K562 (cell line): ENCODE measurements at regions not wholly inside any gene's neighbourhood (a gene's known extent, or its start where the extent isn't known, plus 50 kb on each side); places are given as distances from the start of the nearest gene placed in this dataset.

Experiments used
- ATAC-seq: fragments of 200-7000 bp; cut with Tn5 transposase; 3 replicates; pipeline ENCODE4 v1.9.1; 2020; ENCODE audit warnings: moderate library complexity
- BruUV-seq: library from RNA; stranded (reverse); fragments of 400-500 nt; replicated peaks from 2 replicates; lab custom pipeline; 2021; lab: Mats Ljungman, UMichigan
- CTCF ChIA-PET: fragments of 300-600 bp; formaldehyde crosslinking; extraction: SDS; loops from one replicate; lab custom pipeline; 2021; ENCODE audit warnings: low intra/inter-chr PET ratio; lab: Yijun Ruan, JAX
- POLR2A ChIA-PET: fragments of 300-600, 350-650 bp; sonication (Branson Sonifier 250); formaldehyde crosslinking; extraction: SDS; loops from one replicate; lab custom pipeline; 2021; ENCODE audit warnings: antibody characterized with exemption, inconsistent platforms; lab: Yijun Ruan, JAX
- DNase-seq, 4 experiments: peaks; one replicate each; pipeline versions ENCODE4 v3.0.0 to v3.0.0-alpha.2; 2011 to 2018; ENCODE audit warnings: low spot score in 3 of 4, mixed read lengths in 3 of 4; ENCODE audit errors: extremely low read depth in 1 of 4
- FAIRE-seq: peaks from 2 replicates; lab custom pipeline; 2011; peaks lifted over from hg19 to GRCh38; lab: Jason Lieb, UNC
- H2AFZ ChIP-seq: 2 replicates; pipeline ENCODE4 v1.6.0; 2011; ENCODE audit warnings: low read depth, low read length, control low read depth, inconsistent platforms
- H3K27ac ChIP-seq: fragments of 200-600 bp; 3 replicates; pipeline ENCODE4 v1.8.0; 2011; ENCODE audit warnings: low read depth, mild to moderate bottlenecking, control low read depth, inconsistent platforms, low read length, moderate library complexity, mixed read lengths; ENCODE audit errors: extremely low read depth
- H3K27me3 ChIP-seq, 2 experiments: fragments of 300-600 bp in 1 of 2; 2 replicates in 1 of 2; 3 replicates in 1 of 2; pipeline versions ENCODE4 v1.6.0 to v1.8.0; 2011; ENCODE audit warnings: inconsistent platforms in 2 of 2, low read length in 2 of 2, mild to moderate bottlenecking in 1 of 2, mixed read lengths in 1 of 2, moderate library complexity in 1 of 2; ENCODE audit not compliant: control insufficient read depth in 2 of 2, insufficient read depth in 2 of 2
- H3K36me3 ChIP-seq: fragments of 300-600 bp; 3 replicates; pipeline ENCODE4 v1.8.0; 2011; ENCODE audit warnings: mild to moderate bottlenecking, low read length, inconsistent platforms; ENCODE audit not compliant: control insufficient read depth, insufficient read depth
- H3K4me1 ChIP-seq, 2 experiments: fragments of 200-600 bp in 1 of 2; replicated peaks in 1 of 2; 2 replicates in 1 of 2; 3 replicates in 1 of 2; pipeline versions ENCODE4 v1.5.1 to v1.8.0; 2011; ENCODE audit warnings: inconsistent platforms in 2 of 2, low read length in 2 of 2, mild to moderate bottlenecking in 1 of 2, mixed read lengths in 1 of 2, moderate library complexity in 1 of 2; ENCODE audit not compliant: control insufficient read depth in 2 of 2, insufficient read depth in 2 of 2
- H3K4me2 ChIP-seq: 2 replicates; pipeline ENCODE4 v1.6.1; 2011; ENCODE audit warnings: low read length, control low read depth, inconsistent platforms, mixed read lengths; ENCODE audit not compliant: insufficient read depth
- H3K4me3 ChIP-seq: fragments of 200-600 bp; sonication (generic), shearing (Covaris generic); 2 replicates; pipeline ENCODE4 v1.5.1; 2016; ENCODE audit warnings: control low read depth, inconsistent platforms
- H3K79me2 ChIP-seq: fragments of 200-600 bp; 3 replicates; pipeline ENCODE4 v1.8.0; 2011; ENCODE audit warnings: low read length, inconsistent platforms; ENCODE audit not compliant: control insufficient read depth, insufficient read depth
- H3K9ac ChIP-seq, 2 experiments: 2 replicates each; pipeline versions ENCODE4 v1.6.0 to v1.6.1; 2011; ENCODE audit warnings: low read depth in 2 of 2, low read length in 2 of 2, control low read depth in 1 of 2, inconsistent platforms in 1 of 2, mild to moderate bottlenecking in 1 of 2, mixed read lengths in 1 of 2; ENCODE audit not compliant: insufficient read depth in 1 of 2
- H3K9me1 ChIP-seq: one replicate; pipeline ENCODE4 v1.6.0; 2011; ENCODE audit warnings: inconsistent platforms, mild to moderate bottlenecking, low read length, moderate library complexity; ENCODE audit not compliant: control insufficient read depth, insufficient read depth
- H3K9me3 ChIP-seq: replicated peaks from 2 replicates; pipeline ENCODE4 v1.5.1; 2011; ENCODE audit warnings: low read depth, low read length, inconsistent platforms; ENCODE audit not compliant: control insufficient read depth, insufficient read depth
- H4K20me1 ChIP-seq: replicated peaks from 2 replicates; pipeline ENCODE4 v1.6.1; 2011; ENCODE audit warnings: low read length, inconsistent platforms, mixed read lengths; ENCODE audit not compliant: control insufficient read depth, insufficient read depth
- CXXC5 ChIP-seq: fragments of 250-450 bp; sonication (Bioruptor Pico); IDR thresholded peaks from 2 replicates; pipeline ENCODE4 v1.8.0; 2022; ENCODE audit warnings: inconsistent platforms, mild to moderate bottlenecking, moderate library complexity
- DMBX1 ChIP-seq: fragments of 250-450 bp; sonication (Bioruptor Pico); IDR thresholded peaks from 2 replicates; pipeline ENCODE4 v1.8.0; 2022; ENCODE audit warnings: inconsistent platforms, mild to moderate bottlenecking, moderate library complexity, borderline replicate concordance
- HDAC8 ChIP-seq: fragments of 450-650 bp; IDR thresholded peaks from 2 replicates; pipeline ENCODE4 v1.6.1; 2016; ENCODE audit warnings: mild to moderate bottlenecking, missing genetic modification characterization, moderate library complexity, missing compliant biosample characterization
- NELFE ChIP-seq: IDR thresholded peaks from 2 replicates; pipeline ENCODE4 v1.6.1; 2011; ENCODE audit warnings: mild to moderate bottlenecking; ENCODE audit not compliant: insufficient read depth, insufficient read length
- PHF8 ChIP-seq: fragments of 200-600 bp; sonication (generic); IDR thresholded peaks from 2 replicates; pipeline ENCODE4 v1.6.1; 2012; ENCODE audit warnings: mixed run types, mild to moderate bottlenecking, inconsistent platforms, low read length, moderate library complexity, borderline replicate concordance
- RUNX1 ChIP-seq: sonication (generic); IDR thresholded peaks from 2 replicates; pipeline ENCODE4 v1.6.1; 2016; ENCODE audit warnings: antibody characterized with exemption, low read depth
- ZBED1 ChIP-seq: IDR thresholded peaks from 2 replicates; pipeline ENCODE4 v1.6.1; 2014
- ZNF354B ChIP-seq: fragments of 250-450 bp; sonication (Bioruptor Pico); IDR thresholded peaks from 2 replicates; pipeline ENCODE4 v1.4.0; 2020
- ZNF407 ChIP-seq: fragments of 450-650 bp; IDR thresholded peaks from 2 replicates; pipeline ENCODE4 v1.6.1; 2016; ENCODE audit warnings: low read depth
- ZNF717 ChIP-seq: fragments of 250-450 bp; sonication (Bioruptor Pico); IDR thresholded peaks from 2 replicates; pipeline ENCODE4 v1.5.0; 2021
- ZNF76 ChIP-seq: fragments of 250-450 bp; sonication (Bioruptor Pico); IDR thresholded peaks from 2 replicates; pipeline ENCODE4 v1.4.0; 2020; ENCODE audit warnings: mild to moderate bottlenecking, moderate library complexity, borderline replicate concordance
- WGBS: fragments of 100-300 bp; shearing (Covaris generic); methylation state at CpG from one replicate; pipeline ENCODE4 v1.1.6; 2016; ENCODE audit warnings: low coverage, mixed read lengths; ENCODE audit not compliant: insufficient coverage; ENCODE audit errors: missing lambda C conversion rate; 5-methylcytosine and 5-hydroxymethylcytosine counted together
- in situ Hi-C: fragments of 300-500 bp; cut with MboI; formaldehyde crosslinking; loops from 4 replicates; pipeline ENCODE4 v1.15.0; 2018; ENCODE audit warnings: inconsistent platforms, mixed read lengths
- intact Hi-C: fragments of 100-400 bp; cut with micrococcal nuclease; formaldehyde crosslinking; loops from 2 replicates; pipeline ENCODE4 v1.14.2; 2022

GRCh38 chr12:67852701-67853100 lies 136.5 kb upstream of the IFNG-AS1 start:
- TF ChIP-seq ZBED1 = no peak
- TF ChIP-seq RUNX1 = no peak
- no peak for TF ChIP-seq NELFE
- TF ChIP-seq HDAC8 (tag) = no peak
- no peak for TF ChIP-seq CXXC5 (CRISPR knock-in tag)
- TF ChIP-seq DMBX1 (CRISPR knock-in tag) = no peak
- no peak for TF ChIP-seq ZNF354B (CRISPR knock-in tag)
- TF ChIP-seq ZNF76 = no peak
- TF ChIP-seq PHF8 = no peak
- TF ChIP-seq ZNF407 = no peak
- no peak for TF ChIP-seq ZNF717 (CRISPR knock-in tag)
- BruUV-seq = no TSS peak
- no peak overlapping the region for H3K9ac ChIP-seq
- FAIRE-seq (no peak), DNase-seq (no peak), ATAC-seq (no peak)
- H2AFZ ChIP-seq = no peak overlapping the region
- no peaks in the 10 kb centered on the region for H3K36me3 ChIP-seq
- in situ Hi-C loops (no loop called here), intact Hi-C loops (no loop called here)
- ChIA-PET CTCF (interaction anchor here (0.6 kb wide), 1 partner anchor 46 kb away, joined by 4 read pairs; no protein-coding TSS in a partner anchor), POLR2A (no interaction called here)
- no peak overlapping the region for H3K27ac ChIP-seq
- H3K4me2 ChIP-seq = no peak overlapping the region
- H3K9me1 ChIP-seq = no peaks in the 10 kb centered on the region
- H3K27me3 ChIP-seq = no peaks in the 10 kb centered on the region
- WGBS = 0% methylated on average over 2 of the region's 2 CpGs
- no peaks in the 10 kb centered on the region for H3K4me1 ChIP-seq
- H3K79me2 ChIP-seq = no peaks in the 10 kb centered on the region
- no peak overlapping the region for H3K4me3 ChIP-seq
- no peaks in the 10 kb centered on the region for H4K20me1 ChIP-seq
- H3K9me3 ChIP-seq = no peaks in the 10 kb centered on the region
